OCI-LY7 (cell line): ENCODE measurements at regions not wholly inside any gene's neighbourhood (a gene's known extent, or its start where the extent isn't known, plus 50 kb on each side); places are given as distances from the start of the nearest gene placed in this dataset.

ENCODE experiments used
- BruUV-seq: library from RNA; stranded (reverse); fragments of 400-500 nt; replicated peaks from 2 replicates; lab custom pipeline; 2021; lab: Mats Ljungman, UMichigan
- CTCF ChIA-PET: fragments of 300-600 bp; sonication (Branson Sonifier 250); formaldehyde crosslinking; loops from one replicate; lab custom pipeline; 2022; ENCODE audit warnings: antibody characterized with exemption; ENCODE audit not compliant: unreplicated experiment; lab: Charles Lee
- POLR2A ChIA-PET: fragments of 300-600 bp; sonication (Branson Sonifier 250); formaldehyde crosslinking; loops from one replicate; lab custom pipeline; 2022; ENCODE audit warnings: antibody characterized with exemption; lab: Charles Lee
- DNase-seq: peaks from one replicate; pipeline ENCODE4 v3.0.0-alpha.2; 2015; ENCODE audit warnings: low spot score
- H2AFZ ChIP-seq: fragments of 200-600 bp; sonication (generic), shearing (Covaris generic); 2 replicates; pipeline ENCODE4 v1.6.1; 2014; ENCODE audit warnings: mild to moderate bottlenecking, antibody characterized with exemption, low read length, moderate library complexity
- H3K27ac ChIP-seq: fragments of 200-600 bp; sonication (generic); 2 replicates; pipeline ENCODE4 v1.5.1; 2014; ENCODE audit warnings: mixed run types, low read depth, mild to moderate bottlenecking, moderate library complexity, low read length, inconsistent platforms; ENCODE audit not compliant: poor library complexity, severe bottlenecking
- H3K36me3 ChIP-seq: fragments of 200-600 bp; sonication (generic); 2 replicates; pipeline ENCODE4 v1.6.1; 2014; ENCODE audit warnings: mild to moderate bottlenecking, antibody characterized with exemption, low read length, moderate library complexity, mixed read lengths; ENCODE audit not compliant: insufficient read depth
- H3K4me1 ChIP-seq: fragments of 200-600 bp; sonication (generic); 2 replicates; pipeline ENCODE4 v1.5.1; 2014; ENCODE audit warnings: mild to moderate bottlenecking, low read length; ENCODE audit not compliant: insufficient read depth, poor library complexity, severe bottlenecking
- H3K4me2 ChIP-seq: fragments of 200-600 bp; sonication (generic); 2 replicates; pipeline ENCODE4 v1.6.1; 2014; ENCODE audit warnings: mild to moderate bottlenecking, low read length
- H3K4me3 ChIP-seq: fragments of 200-600 bp; sonication (generic); 2 replicates; pipeline ENCODE4 v1.5.1; 2014; ENCODE audit warnings: mild to moderate bottlenecking, low read depth, low read length; ENCODE audit not compliant: poor library complexity, severe bottlenecking
- H3K79me2 ChIP-seq: fragments of 200-600 bp; sonication (generic); 2 replicates; pipeline ENCODE4 v1.6.1; 2016; ENCODE audit warnings: low read depth, mild to moderate bottlenecking, low read length, moderate library complexity, mixed read lengths; ENCODE audit not compliant: insufficient read depth
- H3K9me2 ChIP-seq: fragments of 200-600 bp; sonication (generic); 2 replicates; pipeline ENCODE4 v1.6.1; 2016; ENCODE audit warnings: mild to moderate bottlenecking, low read length, mixed read lengths; ENCODE audit not compliant: insufficient read depth
- H3K9me3 ChIP-seq: fragments of 200-600 bp; sonication (generic); 2 replicates; pipeline ENCODE4 v1.6.1; 2014; ENCODE audit warnings: mild to moderate bottlenecking, mixed run types, low read length, mixed read lengths
- H4K20me1 ChIP-seq: fragments of 200-600 bp; sonication (generic); 2 replicates; pipeline ENCODE4 v1.6.1; 2014; ENCODE audit warnings: mild to moderate bottlenecking, antibody characterized with exemption, low read length, moderate library complexity, mixed read lengths; ENCODE audit not compliant: insufficient read depth
- EZH2phosphoT487 ChIP-seq: fragments of 200-600 bp; sonication (generic); IDR thresholded peaks from 2 replicates; pipeline ENCODE4 v1.6.1; 2018; ENCODE audit warnings: low read depth, borderline replicate concordance, mild to moderate bottlenecking, mixed run types, antibody characterized with exemption, low read length, moderate library complexity, mixed read lengths
- intact Hi-C: fragments of 100-400 bp; cut with micrococcal nuclease; formaldehyde crosslinking; loops from one replicate; pipeline ENCODE4 v1.10.0; 2022; ENCODE audit not compliant: unreplicated experiment
- TF ChIP-seq, protein P1 (sequence below): fragments of 200-600 bp; sonication (generic); conservative IDR thresholded peaks from 2 replicates; pipeline ENCODE4 v1.5.1; 2014; ENCODE audit warnings: mild to moderate bottlenecking, antibody characterized with exemption, low read length, moderate library complexity, mixed read lengths

DNA sequence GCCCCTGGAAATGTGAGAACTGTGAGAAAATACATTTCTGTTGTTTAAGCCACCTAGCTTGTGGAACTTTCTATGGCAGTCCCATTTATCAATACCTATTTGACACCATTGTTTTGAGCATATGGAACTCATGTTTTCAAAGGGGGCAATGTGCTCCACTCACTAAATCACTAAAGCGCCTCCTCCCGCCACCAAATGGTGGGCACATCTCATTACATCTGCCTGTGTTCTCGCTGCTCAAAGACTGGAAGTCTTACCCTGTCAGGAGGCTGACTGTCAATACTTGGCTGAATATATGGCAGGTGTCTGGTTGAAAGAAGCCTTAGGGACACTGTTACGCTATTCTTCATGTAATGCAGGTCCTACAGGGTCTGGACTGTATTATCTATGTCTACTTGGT, 767.7 kb downstream of the TSN start:
- Histone ChIP-seq H3K9me3 (no peaks in the 10 kb centered on the region), H3K4me2 (no peak overlapping the region), H3K79me2 (no peaks in the 10 kb centered on the region), H3K36me3 (no peaks in the 10 kb centered on the region), H2AFZ (no peak overlapping the region), H3K27ac (no peak overlapping the region), H3K9me2 (no peaks in the 10 kb centered on the region), H3K4me1 (no peaks in the 10 kb centered on the region), H4K20me1 (no peaks in the 10 kb centered on the region), H3K4me3 (no peak overlapping the region)
- ChIA-PET POLR2A (no interaction called here), CTCF (no interaction called here)
- no peak for DNase-seq
- intact Hi-C loops = no loop called here
- TF ChIP-seq EZH2phosphoT487 = no peak
- TF ChIP-seq, protein P1, sequence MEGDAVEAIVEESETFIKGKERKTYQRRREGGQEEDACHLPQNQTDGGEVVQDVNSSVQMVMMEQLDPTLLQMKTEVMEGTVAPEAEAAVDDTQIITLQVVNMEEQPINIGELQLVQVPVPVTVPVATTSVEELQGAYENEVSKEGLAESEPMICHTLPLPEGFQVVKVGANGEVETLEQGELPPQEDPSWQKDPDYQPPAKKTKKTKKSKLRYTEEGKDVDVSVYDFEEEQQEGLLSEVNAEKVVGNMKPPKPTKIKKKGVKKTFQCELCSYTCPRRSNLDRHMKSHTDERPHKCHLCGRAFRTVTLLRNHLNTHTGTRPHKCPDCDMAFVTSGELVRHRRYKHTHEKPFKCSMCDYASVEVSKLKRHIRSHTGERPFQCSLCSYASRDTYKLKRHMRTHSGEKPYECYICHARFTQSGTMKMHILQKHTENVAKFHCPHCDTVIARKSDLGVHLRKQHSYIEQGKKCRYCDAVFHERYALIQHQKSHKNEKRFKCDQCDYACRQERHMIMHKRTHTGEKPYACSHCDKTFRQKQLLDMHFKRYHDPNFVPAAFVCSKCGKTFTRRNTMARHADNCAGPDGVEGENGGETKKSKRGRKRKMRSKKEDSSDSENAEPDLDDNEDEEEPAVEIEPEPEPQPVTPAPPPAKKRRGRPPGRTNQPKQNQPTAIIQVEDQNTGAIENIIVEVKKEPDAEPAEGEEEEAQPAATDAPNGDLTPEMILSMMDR = peak; percentile 30; the same call in 1 of the 2 replicates
- no TSS peak for BruUV-seq

DNA sequence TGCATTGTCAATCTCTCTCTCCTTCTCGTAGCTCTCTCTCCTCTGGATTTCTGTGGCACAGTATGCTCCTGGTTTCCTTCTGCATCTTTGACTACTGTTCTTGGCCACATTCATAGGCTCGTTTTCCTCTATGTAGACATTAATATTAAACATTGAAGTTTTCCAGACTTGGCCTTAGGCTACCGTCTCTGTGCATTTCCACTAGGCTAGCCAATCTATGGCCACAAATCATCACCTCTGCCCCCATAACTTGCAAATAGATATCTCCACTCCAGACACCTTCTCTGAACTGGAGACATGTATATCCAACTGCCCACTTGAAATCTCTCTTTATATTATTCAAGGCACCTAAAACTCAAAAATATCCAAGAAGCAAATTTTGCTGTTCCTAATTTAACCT, 768.5 kb downstream of the TSN start:
- no peaks in the 10 kb centered on the region for H3K36me3 ChIP-seq
- no peak overlapping the region for H3K27ac ChIP-seq
- H3K4me1 ChIP-seq = no peaks in the 10 kb centered on the region
- POLR2A ChIA-PET = no interaction called here
- no peak overlapping the region for H3K4me3 ChIP-seq
- no peak for DNase-seq
- H3K9me2 ChIP-seq = no peaks in the 10 kb centered on the region
- H4K20me1 ChIP-seq = no peaks in the 10 kb centered on the region
- no peaks in the 10 kb centered on the region for H3K9me3 ChIP-seq
- no TSS peak for BruUV-seq
- TF ChIP-seq, protein P1 = no peak
- TF ChIP-seq EZH2phosphoT487 = no peak
- H3K79me2 ChIP-seq = no peaks in the 10 kb centered on the region
- CTCF ChIA-PET = no interaction called here
- H2AFZ ChIP-seq = no peak overlapping the region
- intact Hi-C loops = no loop called here
- no peak overlapping the region for H3K4me2 ChIP-seq

DNA sequence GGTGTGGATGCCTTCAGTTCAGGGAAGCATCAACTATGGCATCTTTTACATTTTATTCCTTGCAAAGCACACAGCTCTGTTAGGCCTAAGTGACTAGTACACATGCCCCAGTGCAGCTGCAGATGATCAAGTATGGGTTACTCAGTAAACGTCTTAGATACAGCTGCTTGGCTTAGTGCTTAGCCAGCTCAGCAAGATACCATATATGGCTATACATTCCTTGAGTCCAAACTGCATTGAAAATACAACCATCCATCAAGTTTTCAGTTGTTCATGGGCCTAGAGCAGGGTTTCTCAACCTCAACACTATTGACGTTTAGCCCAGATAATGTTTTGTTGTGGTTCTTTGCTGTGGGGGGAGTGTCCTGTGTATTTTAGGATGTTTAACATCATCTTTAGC, 769.9 kb downstream of the TSN start:
- ChIA-PET POLR2A (no interaction called here), CTCF (no interaction called here)
- Histone ChIP-seq H4K20me1 (no peaks in the 10 kb centered on the region), H3K4me3 (no peak overlapping the region), H3K4me2 (no peak overlapping the region), H3K9me2 (no peaks in the 10 kb centered on the region), H3K36me3 (no peaks in the 10 kb centered on the region), H3K4me1 (no peaks in the 10 kb centered on the region), H3K27ac (no peak overlapping the region), H2AFZ (no peak overlapping the region), H3K9me3 (no peaks in the 10 kb centered on the region), H3K79me2 (no peaks in the 10 kb centered on the region)
- TF ChIP-seq, protein P1 = no peak
- no peak for TF ChIP-seq EZH2phosphoT487
- BruUV-seq = no TSS peak
- intact Hi-C loops = no loop called here
- DNase-seq = no peak
